Muscle of arm (tissue), 1 donor: ENCODE measurements at regions not wholly inside any gene's neighbourhood (a gene's known extent, or its start where the extent isn't known, plus 50 kb on each side); places are given as distances from the start of the nearest gene placed in this dataset.

Experiments
- DNase-seq: peaks from one replicate; pipeline ENCODE4 v3.0.0-alpha.2; 2013

DNA sequence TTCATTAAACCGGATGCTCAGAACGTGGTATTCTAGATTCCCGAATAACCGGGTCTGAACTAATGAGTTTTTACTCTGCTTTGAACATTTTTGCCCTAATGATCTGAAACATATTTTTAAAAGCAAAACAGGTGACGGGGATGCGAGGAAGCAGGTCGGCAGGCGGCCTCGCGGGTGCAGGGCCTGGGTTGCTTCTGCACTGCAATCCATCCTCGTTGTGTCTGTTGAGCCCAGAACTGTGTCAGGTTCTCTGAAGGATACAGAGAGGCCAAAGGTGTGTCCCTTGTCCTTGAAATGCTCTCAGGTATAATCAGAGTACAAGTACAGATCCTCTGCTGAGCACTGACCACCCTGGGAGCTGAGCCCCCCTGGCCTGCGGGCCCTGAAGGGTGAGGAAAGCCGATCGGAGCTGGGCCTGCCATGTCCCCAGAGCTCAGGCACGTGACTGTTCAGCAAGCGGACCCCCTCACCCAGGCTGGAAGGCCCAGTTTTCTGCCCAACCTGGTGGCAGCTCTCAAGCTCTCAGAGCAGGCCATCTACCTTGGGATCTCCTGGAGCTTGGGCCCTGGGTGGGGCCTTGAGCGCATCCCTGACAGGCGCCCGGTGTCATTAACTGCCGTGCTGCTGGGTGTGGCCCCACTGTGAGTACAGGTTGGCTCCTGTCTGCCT is 151.8 kb downstream of the OLFM1 start:
- no peak for DNase-seq

GRCh38 chr9:135239769-135240141 is 152.3 kb downstream of the OLFM1 start:
- no peak for DNase-seq

GRCh38 chr9:135240222-135240621 is 152.8 kb downstream of the OLFM1 start:
- DNase-seq = no peak

DNA sequence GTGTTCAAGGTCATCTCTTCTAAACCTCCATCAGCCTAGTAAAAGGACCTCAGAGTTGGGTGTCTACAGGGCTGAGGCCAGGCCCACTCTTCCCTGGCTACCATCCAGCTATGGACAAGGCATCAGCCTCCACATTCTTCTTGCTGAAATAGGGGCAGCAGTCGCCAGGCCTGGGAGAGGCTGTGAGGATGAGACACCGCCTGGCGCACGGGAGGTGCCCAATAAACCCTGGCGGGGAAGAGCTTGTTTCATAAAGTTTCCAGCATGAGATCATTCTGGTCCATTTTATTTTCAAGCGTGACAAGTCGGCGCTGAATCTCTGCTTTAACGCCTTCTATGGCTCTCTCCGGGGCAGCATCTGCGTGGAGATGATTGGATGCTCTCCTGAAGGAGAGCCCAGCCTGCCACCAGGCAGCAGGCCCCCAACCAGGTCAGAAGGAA is 153.4 kb downstream of the OLFM1 start:
- no peak for DNase-seq

GRCh38 chr9:135241381-135242048 is 154.0 kb downstream of the OLFM1 start:
- no peak for DNase-seq

DNA sequence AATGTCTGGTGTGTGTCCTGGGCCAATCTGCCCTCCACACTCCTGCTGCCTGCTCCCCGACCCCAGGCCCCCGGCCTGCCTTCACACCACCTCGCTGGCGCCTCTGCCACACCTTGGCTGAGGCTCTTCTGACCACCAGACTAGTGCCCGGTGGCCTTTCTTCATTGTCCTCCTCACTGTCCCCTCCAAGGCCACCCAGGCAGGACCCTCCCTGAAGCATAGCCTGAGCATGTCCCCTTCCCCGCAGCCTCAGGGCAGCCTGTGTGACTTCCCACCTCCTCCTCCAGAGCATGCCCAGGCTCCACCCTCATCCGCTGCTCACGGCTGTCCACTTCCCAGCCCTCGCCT is 154.6 kb downstream of the OLFM1 start:
- DNase-seq = no peak

DNA sequence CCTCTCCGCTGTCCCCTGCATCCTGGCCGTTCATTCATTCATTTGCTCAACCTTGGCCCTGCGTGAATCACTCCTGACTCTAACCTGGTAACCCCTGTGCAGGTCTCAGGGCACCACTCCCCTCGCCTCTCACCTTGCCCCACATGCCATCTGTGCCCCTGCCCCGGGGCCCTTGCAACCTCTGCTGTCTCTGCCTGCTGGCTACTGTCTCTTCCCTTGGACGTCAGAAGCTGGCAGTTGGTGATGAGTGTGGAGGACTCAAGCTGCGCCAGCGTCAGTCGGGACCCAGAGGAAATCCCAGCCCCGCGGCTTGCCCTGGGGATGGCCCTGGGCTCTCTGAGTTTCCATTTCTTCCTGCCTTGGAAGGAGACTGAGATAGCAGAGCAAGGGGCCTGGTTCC is 154.9 kb downstream of the OLFM1 start:
- DNase-seq = no peak

DNA sequence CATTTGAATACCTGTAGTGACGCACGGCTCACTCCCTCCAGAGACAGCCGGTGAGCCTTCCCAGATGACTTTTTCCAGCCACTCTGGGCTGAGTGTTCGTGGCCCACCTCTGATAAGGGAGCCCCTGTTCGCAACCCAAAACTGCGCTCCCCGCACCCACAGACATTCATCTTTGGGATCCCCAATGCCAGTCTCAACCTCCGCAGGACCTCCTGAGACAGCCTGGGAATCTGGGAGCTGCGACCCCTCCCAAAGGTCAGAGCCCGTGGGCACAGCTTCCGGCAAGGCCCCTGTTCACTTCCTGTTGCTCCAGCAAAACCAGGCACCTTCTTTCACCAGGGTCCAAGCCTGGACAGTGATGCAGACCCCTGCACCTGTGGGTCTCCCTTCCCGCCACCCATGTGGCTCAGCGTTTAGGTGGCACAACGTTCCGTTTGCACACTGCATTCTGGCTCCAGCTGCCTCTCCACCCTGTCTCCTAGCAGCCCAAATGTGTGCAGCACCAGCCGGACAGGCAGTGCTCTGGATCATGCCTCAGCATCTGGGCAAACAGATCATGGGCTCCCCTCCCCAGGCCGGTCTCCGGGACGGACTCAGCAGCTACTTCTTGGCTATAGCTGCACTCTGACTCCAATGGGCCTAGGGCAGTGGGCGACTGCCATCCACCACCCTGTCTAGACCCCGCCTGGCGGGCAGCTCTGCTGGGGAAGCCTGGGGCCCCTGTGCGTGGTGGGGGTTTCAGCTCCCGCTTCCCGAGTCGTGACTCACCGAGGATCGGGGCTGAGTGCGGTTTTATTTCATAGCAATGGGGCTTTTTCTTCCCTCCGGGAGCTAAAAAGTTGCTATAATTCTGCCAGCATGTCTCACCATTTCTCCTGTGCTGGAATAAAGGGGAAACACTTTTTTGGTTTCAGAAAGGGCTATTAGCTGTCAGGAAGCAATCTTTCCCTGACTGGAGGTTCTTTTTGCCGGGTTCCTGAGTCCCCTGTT is 156.0 kb downstream of the OLFM1 start:
- DNase-seq = no peak

DNA sequence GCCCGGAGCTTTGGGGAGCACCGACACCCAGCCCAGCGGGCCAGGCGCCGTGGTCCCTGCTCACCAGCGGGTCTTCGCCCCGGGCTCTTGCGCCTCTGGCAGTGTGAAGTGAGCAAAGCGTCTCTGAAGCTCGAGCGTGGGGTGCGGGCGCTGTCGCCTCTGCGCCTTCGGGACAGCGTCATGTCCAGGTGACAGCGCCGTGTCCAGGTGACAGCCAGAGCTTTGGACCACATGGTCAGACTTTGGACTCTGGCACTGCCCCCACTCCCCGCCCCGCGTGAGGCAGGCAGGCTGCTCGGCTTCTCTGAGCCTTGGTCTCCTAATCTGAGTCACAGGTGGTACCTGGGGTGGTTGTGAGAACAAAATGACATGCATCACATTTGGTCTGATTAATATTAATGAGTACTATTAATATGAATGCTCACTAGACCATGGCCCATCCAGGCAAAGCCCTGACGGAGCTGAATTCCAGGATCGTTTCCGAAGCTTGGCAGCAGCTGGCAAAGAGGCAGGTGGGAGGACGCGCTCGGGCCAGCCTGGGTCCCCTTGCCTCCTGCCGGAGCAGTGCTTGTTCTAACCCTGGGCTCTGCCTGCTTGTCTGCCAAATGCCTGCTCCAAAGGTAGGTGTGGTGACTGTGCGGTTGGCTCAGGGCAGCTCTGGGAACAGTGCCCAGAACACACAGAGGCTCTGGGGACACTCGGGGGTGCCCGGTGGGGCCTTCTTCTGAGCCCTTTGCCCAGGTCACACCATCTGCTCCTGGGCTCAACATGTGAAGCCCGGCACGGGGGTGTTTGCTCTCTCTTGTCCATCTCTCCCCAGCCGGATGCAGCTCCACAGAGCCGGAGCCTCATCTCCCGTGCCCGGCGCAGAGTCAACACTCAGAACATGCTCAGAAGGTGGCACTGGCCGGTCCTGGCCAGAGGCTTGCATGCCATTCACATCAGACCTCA is 157.1 kb downstream of the OLFM1 start:
- DNase-seq = no peak

- no peak for DNase-seq
Observed at GRCh38 chr9:135245482-135246247, 158.2 kb downstream of the OLFM1 start.

DNA sequence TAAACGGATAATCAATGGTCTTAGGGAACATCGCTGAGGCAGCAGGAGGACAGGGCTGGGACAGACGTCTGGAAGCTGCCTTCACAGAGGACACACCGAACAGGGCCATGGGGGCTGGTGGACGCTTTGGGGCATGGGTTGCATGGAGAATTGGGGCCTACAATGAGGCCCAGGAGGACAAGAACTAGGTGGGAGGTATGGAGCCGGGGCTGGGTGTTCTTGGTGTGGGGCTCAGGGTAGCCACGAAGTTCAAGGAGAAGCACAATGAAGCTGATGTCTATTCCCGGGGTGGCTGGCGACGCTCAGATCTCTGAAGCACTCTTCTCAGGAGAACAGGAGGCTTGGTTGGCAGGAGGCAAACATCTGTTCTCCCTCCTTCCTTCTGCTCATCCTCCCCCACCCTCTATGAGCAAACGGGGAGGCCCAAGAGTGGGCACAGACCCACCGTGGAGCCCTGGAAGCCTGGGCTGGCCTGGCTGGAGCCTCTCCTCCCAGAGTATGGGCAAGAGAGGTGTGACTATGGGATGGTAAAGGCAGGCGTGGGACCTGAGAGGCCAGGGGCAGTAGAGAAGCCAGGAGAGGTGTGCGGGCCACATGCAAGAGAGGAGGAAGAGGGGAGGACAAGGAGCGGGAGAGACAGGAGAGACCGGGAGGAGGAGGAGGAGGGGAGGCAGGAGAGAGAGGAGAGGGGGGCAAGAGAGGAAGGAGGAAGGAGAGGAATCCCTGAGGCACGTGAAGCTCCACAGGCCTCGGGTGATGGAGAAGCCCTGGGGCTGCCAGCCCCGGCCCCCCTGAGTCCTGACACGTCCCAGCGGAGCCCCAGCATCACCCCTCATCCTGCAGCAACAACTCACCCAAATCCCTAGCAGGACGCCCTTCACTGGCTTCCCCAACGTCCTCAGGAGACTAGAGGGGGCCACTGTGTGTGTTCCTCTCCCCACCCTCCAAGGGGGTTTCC is 159.1 kb downstream of the OLFM1 start:
- no peak for DNase-seq

DNA sequence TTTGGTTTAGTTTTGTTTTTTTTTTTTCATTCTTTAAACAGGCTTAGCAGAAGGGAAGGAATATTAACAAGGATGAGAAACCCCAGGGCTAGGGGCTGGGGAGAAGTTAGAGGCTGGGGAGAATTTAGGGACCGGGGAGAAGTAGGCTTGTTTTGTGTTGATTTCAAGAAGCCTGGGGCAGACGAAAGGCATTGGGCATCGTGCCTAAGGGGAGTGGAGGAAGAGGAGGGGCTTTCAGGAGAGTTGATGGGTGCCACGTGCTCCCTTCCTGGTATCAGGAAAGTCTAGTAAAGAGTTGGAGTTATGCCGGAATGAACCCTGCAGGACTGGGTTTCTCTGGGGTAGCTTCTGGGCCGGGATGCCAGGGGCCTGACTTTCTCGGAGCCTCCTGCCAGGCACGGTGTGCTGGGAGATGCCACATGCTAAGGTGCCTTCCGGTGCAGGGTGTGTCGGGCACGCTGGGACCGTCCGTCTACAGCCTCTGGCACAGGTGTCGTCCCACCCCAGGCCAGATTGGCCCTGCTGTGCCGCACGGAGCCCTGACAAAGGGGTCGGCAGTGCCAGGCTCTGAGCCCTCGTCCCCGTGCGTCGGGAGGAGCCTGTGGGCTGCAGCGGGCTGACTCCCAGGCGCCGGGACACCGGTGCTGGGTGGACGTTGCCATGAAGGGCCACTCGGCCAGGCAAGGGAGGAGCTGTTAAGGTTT is 159.9 kb downstream of the OLFM1 start:
- DNase-seq = no peak

DNA sequence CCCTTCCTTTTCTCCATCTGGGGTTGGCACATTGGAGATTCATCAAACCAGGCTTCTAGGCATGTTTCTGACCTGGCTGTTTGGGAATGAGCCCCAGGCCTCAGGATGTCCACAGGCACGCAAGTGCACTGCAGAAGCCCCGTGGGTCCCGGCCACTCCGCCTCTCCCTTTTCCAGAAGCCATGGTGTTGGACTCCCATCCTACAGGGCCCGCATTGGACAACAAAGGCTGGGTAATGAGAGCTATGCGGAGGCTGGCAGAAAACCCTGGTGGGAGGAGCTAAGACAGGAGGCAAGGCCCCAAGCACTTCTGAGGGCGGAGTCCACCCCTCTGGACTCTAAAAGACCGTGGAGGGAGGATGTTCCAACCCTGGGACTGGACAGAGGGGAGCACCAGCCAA is 160.6 kb downstream of the OLFM1 start:
- DNase-seq = no peak

DNA sequence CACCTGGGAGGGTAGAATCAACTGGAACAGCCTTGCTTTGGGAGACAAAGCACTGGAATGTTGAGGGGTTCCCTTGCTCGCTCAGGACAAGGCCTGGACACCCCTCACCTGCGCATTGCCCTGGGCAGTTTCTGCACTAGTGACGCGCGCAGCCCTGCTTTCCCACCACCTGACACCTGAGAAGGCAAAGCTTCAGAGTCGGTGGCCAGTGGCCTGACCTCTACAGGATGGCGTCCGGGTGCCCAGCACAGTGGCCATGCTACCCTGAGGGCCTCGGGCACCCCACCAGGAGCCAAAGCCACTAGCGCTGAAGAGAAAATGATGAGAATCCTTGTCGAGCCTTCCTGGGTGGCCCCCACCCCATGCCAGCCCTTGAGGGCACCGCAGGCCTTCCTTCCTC is 161.3 kb downstream of the OLFM1 start:
- no peak for DNase-seq

- DNase-seq = no peak
Observed at GRCh38 chr9:135249191-135249590, 161.7 kb downstream of the OLFM1 start.

DNA sequence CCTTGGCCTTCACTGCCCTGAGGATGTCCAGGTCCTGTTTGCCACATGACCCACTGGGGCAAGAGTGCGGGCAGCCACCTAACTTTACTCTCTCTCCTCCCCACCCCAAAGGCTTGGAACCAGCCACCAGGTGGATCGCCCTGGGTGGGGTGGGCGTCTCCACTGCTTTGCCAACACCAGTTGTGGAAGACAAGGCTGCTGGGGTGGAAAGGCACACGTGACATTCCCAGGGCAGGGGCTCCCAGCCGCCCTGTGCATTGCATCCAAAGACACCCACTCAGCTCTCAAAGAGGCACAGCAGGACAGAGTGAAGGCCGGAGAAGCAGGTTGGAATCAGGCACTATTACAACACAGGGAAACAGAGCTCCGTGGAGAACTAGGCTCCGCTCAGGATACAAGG is 162.2 kb downstream of the OLFM1 start:
- no peak for DNase-seq

DNA sequence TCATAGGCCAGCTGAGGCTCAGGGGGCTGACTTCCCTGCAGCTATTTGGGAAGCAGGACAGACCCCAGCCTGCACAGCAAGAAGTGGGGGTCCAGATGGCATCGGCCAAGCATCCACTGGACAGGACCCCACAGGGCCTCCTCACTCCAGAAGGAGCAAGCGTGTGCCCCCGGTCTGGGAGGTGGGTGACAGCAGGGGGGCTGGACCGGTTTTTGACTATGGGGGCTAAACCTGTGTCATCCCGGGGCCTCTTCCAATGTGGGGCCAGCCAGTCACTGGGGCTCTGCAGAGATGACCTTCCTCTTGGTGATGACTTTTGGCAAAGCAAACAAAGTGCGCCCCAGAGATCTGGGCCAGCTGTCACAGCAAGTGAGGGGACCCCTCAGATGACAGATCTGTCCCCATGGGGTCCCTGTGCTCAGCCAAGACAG is 163.9 kb downstream of the OLFM1 start:
- no peak for DNase-seq

GRCh38 chr9:135251996-135252760 is 164.7 kb downstream of the OLFM1 start:
- DNase-seq = no peak
